GM18858 (cell line): ENCODE measurements at regions not wholly inside any gene's neighbourhood (a gene's known extent, or its start where the extent isn't known, plus 50 kb on each side); places are given as distances from the start of the nearest gene placed in this dataset.
A peak's percentile ranks its signal among the peaks of the same experiment; 100 is the strongest.
"Not testable (repeated sequence)": the region's sequence is repeated elsewhere in the genome, so short reads cannot be mapped to it uniquely, and the experiment has no call there.

ENCODE experiments used
- ATAC-seq: cut with Tn5 transposase; IDR thresholded peaks from one replicate; pipeline ENCODE4 v1.9.1; 2021; ENCODE audit not compliant: unreplicated experiment

DNA sequence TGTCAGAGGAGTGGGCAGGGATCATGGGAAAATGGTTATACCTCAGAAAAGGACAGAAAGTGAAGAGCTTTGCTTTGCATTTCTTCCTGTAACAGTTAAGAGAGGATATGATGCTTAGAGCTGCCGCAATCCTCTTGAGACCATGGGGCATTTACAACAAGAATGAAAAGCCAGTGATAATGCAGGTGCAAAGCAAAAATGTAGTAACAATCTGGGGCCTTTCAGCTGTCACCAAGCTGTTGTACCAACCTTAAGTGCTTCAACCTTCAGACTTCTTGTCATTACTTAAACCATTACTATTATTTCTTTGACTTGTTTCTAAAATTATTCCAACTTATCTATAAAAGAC, 1337.6 kb downstream of the RPIA start:
- ATAC-seq = not testable (repeated sequence)

DNA sequence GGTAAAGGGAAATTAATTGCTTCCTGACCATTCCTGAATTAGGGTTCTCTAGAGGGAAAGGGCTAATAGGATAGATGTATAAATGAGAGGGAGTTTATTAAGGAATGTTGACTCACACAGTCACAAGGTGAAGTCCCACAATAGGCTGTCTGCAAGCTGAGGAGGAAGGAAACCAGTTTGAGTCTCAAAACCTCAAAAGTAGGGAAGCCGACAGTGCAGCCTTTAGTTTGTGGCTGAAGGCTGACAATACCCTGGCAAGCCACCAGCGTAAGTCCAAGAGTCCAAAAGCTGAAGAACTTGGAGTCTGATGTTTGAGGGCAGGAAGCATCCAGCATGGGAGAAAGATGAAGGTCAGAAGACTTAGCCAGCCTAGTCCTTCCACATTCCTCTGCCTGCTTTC, 1340.8 kb downstream of the RPIA start:
- ATAC-seq = not testable (repeated sequence)

DNA sequence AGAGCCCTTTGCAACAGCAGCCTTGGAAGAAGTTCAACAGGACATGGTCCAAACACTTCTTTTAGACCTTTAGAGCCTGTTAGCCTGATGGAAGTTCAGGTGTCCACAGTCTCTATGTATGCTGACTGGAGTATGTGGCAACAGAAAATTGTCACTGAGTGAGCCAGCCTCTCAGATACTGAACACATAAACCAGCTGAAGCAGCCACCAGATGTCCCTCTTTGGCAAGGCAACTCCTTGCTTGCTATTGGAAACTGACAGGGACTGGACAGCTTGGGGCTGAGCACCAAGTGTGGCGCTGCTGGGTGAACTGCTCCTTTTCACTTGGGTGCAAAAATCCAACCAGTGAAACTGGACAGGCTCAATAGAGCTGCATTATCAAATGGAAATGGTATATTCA, 1344.9 kb downstream of the RPIA start:
- not testable (repeated sequence) for ATAC-seq

DNA sequence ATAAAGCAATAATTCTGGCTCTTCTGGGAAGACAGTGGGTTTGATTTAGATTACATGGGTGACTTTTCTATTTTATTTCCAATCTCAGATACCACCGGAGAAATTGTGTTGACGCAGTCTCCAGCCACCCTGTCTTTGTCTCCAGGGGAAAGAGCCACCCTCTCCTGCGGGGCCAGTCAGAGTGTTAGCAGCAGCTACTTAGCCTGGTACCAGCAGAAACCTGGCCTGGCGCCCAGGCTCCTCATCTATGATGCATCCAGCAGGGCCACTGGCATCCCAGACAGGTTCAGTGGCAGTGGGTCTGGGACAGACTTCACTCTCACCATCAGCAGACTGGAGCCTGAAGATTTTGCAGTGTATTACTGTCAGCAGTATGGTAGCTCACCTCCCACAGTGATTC, 1347.6 kb downstream of the RPIA start:
- not testable (repeated sequence) for ATAC-seq

DNA sequence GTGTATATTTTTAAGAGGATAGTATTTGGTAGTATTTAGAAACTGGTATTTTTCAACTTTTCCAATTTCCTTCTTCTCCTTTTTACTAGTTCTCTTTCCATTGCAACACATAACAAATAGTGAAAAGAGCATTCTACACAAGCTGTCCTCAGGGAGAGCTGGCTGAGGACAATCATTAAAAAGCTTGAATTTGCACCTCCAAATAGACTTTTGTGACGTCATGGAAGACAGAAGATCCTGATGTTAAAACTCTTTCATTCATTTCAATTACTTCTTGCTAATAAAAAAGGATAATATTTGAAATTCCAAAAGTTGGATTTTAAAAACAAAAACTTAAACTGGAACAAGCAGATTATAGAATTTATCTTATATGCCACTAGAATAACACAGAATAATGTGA, 1356.3 kb downstream of the RPIA start:
- not testable (repeated sequence) for ATAC-seq

DNA sequence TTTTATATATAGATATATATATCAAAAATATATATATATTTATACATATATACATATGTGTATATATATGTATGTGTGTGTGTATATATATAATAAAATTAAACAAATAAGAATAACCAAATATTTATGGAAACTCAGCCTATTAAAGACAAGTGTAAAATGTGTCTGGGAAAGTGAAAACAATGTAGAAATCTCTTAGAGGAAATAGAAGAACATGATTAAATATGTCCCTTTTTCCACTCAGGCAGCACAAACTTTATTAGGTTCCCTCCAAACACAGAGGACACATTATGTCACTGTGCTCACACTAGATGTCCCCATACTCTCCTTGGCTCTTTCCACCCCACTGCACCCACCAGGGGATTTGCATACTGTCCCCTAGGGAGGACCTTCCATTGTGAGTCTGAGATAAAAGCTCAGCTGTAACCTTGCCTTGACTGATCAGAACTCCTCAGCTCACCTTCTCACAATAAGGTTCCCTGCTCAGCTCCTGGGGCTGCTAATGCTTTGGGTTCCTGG, 1360.7 kb downstream of the RPIA start:
- ATAC-seq = peak; percentile 51

DNA sequence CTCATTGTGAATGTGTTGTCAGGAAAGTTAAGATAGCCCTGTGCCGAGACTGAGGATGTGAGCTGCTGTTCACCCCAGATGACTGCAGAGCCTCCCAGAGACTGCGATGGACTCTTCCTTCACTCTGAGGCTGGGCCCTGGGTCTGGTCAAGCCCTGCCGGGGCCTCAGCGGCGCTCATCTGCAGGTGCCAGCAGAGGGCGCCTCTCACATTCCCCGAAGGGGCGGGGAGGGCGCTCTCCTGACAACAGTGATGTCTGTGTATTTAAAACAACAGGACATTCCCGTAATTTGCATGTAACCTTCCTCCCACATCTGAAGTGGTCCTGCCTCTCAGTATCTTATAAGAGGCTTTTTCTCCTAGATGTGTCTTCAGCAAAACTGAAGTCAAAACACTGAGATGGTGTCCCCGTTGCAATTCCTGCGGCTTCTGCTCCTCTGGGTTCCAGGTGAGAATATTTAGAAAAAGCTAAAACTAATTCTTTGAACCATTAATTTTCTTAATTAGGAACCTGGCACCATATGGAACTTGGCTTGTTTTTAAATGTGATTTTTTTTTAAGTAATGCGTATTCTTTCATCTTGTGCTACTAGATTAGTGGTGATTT, 1377.9 kb downstream of the RPIA start:
- peak; percentile 70 for ATAC-seq

DNA sequence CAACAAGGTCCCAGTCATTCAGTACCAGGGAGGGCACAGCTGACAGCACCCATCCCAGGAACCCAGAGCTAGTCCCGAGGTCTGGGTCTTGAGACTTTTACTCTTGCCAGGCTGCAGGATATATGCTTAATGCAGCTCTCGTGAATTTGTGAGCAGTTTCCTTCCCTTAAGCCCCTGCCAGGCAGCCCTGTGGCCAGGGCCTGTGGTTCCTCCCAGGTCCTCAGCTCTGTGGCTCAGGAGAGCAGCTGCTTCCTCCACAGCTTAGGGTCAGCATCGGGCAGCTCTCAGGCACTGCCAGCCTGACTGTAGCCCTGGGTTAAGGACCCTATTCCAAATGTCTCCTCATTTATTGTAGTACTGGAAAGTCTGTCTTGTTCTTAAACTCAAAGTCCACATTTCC, 1384.8 kb downstream of the RPIA start:
- ATAC-seq = no peak

DNA sequence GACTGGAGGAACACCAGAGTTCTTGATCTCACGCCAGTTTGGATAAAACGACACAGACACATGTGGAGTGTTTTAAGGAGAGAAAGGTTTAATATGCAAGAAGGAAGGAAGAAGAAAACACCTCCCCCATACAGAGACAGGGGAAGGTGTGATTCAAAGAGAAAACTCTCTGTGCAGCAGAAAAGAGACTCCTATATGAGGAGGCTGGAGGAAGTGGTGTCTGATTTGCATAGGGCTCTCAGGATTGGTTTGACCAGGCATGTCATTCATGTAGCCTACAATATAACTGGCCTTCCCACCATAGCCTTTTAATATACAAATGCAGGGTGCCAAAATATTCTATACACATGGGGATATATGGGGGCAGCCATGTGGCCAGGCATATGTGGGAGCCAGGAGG, 1386.5 kb downstream of the RPIA start:
- no peak for ATAC-seq

DNA sequence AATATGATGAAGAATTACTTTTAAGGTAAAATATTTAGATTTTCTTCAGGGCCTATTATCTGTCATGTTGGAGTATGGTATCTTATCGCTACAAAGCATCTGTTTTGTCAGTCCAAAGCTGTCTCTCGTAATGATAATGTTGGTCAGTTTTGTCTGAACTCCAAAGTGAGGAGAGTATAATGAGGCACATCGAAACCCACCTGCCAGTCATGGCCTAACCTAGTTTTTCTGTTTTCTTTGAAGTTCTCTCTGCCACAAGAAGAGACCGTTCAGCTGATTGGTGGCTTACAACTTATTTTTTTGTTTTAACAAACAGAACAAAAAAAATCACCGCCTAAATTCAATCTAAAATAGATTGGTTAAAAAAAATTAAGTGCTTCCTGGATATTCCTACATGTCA, 1387.9 kb downstream of the RPIA start:
- no peak for ATAC-seq

DNA sequence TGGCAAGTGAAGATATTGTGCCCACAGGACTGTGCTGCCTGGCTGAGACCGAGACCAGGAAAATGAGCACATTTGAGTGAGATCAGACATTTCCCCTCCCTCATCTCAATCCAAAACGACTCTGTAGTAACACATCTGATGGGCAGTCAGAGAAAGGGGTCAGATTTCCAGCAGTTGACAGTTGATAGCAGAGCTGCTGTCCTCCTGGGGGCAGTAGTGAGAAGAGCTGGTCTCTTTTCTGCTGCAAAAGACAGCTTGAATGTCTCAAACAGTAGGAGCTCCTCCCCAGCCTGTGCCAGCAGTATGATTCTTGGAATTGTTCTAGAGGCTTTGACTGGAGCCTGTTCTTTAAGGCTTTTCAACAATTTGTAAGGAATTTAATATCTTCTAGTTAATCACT, 1396.3 kb downstream of the RPIA start:
- not testable (repeated sequence) for ATAC-seq

DNA sequence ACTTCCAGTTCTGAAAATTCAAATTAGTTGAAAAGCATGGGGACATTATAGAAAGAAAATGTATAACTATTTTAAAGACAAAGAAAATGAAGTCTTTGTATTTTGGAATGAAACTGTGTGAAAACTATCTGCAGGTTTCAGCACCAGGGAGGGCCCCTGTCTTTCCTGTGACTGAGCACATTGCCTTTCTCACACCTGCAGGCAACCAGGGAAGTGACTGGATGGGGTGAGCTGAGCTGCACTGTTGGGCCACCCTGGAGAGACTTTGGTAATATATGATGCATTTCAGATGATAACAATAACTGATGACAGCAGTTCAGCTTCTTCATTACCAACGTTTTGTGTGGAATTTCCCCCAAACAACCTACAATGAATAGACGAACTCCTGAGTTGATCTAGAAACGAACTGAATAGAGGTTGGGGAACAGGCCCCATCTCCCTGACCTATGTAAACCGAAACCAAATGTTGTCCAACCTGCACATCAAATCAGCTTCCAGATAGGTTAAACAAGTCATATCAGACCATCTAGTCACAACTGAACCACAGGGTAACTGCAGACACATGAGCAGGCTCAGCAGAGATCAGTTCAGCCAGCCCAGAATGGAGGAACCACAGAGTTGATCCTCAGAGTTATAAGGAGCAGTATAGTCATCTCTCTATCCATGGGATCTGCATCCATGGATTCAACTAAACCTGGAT, 1402.2 kb downstream of the RPIA start:
- ATAC-seq = peak; percentile 66

DNA sequence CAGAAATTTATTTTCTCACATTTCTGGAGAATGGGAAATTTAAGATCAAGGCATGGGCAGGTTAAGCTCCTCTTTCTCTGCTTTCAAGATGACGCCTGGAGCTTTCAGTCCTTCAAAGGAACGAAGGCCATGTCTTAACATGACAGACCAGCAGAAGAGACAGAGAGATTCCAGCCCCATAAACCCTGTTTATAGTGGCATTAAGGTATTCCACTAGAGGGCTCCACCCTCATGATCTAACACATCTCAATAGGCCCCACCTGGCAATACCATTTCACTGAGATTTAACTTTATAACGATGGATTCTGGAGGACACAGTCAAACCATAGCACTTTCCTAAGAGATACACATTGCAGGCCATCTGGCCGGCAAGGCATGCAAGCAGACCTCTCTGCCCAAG, 1406.1 kb downstream of the RPIA start:
- not testable (repeated sequence) for ATAC-seq

DNA sequence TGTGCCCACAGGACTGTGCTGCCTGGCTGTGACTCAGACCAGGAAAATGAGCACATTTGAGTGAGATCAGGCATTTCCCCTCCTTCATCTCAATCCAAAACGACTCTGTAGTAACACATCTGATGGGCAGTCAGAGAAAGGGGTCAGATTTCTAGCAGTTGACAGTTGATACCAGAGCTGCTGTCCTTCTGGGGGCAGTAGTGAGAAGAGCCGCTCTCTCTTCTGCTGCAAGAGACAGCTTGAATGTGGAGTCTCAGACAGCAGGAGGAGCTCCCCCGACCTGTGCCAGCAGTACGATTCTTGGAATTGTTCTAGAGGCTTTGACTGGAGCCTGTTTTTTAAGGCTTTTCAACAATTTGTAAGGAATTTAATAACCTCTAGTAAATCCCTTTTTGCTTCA, 1413.7 kb downstream of the RPIA start:
- not testable (repeated sequence) for ATAC-seq

DNA sequence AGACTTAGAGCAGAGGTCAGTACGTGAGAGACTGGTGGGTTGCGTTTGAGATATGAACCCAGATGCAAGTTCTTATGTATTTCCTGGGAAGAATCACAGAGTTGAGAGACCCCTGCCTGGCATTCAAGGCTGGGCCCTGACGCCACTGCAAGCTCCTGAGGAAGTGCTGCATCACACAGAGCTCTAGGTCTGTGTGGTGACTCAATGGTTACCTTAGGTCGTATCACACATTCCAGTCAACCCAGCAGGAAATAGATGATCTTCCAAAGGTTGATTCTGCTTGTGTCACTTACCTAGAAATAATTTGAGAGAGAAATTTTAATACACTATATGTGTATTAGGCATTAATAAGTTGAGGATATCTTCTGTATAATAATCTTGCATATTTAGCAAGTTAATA, 1431.9 kb downstream of the RPIA start:
- not testable (repeated sequence) for ATAC-seq

DNA sequence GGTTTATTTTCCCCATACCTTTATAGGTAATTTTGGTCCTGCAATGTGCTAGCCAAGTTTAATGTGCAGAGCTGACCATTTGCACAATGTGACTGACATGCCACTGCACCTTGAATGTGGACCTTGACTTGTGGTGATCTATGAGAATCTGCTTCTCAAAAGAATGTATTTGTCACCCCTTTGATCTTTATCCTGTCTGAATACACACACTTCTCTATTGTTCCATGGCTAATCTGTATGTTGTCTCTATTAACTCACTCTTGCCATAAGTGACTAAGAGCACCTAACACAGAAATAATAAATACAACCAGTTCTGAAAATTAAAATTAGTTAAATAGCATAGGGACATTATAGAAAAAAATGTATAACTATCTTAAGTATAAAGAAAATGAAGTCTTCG, 1447.6 kb downstream of the RPIA start:
- ATAC-seq = not testable (repeated sequence)

DNA sequence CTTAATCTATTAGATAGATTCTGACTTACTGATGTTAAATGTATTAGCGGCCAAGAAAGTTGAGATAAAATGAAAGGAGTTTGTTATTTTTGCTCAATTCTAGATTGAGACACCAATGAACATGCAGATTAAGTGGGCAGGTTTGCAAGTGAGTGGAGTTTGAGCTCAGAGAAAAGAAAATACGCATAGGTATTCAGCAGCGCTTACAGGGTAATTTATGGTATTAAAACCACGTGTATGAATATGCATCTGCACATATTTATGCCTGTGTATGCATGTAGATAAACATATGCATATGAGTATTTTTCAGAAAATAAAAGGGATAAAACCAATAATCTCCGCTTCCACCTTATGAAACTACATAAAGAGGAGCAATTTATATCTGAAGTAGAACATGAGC, 1450.1 kb downstream of the RPIA start:
- not testable (repeated sequence) for ATAC-seq

DNA sequence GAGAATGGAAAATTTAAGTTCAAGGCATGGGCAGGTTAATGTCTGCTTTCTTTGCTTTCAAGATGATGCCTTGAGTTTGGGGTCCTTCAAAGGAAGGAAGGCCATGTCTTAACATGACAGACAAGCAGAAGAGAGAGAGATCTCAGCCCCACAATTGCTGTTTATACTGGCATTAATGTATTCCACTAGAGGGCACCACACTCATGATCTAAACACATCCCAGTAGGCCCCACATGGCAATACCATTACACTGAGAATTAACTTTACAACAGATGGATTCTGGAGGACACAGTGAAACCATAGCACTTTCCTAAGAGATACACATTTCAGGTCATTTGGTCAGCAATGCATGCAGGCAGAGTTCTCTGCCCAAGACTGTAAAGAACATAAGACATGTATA, 1460.3 kb downstream of the RPIA start:
- ATAC-seq = peak; percentile 82

DNA sequence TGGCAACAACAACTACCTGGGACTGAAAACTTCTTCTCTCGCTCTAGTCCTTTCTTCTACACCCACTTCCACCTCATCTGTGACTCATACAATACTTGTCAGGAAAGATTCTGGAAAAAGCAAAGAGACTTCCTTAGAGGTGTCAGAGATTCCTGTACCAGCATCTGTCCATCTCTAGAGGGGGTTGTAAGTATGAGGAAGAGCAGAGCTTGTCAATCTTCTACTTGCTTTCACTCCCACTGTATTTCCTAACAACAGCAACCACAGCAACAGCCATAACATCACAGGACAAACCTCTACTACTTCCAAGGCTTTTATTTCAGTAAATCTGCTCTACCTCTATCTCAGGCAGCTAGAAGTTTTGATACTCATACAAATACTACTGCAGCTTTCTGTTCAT, 1479.5 kb downstream of the RPIA start:
- not testable (repeated sequence) for ATAC-seq

DNA sequence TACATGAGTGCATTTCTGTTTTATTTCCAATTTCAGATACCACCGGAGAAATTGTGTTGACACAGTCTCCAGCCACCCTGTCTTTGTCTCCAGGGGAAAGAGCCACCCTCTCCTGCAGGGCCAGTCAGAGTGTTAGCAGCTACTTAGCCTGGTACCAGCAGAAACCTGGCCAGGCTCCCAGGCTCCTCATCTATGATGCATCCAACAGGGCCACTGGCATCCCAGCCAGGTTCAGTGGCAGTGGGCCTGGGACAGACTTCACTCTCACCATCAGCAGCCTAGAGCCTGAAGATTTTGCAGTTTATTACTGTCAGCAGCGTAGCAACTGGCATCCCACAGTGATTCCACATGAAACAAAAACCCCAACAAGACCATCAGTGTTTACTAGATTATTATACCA, 1481.6 kb downstream of the RPIA start:
- not testable (repeated sequence) for ATAC-seq

DNA sequence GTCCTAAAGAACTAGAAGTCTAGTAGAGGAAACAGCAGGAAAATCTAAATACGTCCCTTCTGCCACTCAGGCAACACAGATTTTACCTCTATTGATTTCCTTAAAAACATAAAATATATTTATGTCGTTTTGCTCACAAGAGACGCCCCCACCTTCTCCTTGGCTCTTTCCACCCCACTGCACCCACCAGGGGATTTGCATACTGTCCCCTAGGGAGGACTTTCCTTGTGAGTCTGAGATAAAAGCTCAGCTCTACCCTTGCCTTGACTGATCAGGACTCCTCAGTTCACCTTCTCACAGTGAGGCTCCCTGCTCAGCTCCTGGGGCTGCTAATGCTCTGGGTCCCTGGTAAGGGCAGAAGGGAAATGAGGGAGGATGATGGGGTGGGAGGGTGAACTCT, 1488.1 kb downstream of the RPIA start:
- ATAC-seq = not testable (repeated sequence)

DNA sequence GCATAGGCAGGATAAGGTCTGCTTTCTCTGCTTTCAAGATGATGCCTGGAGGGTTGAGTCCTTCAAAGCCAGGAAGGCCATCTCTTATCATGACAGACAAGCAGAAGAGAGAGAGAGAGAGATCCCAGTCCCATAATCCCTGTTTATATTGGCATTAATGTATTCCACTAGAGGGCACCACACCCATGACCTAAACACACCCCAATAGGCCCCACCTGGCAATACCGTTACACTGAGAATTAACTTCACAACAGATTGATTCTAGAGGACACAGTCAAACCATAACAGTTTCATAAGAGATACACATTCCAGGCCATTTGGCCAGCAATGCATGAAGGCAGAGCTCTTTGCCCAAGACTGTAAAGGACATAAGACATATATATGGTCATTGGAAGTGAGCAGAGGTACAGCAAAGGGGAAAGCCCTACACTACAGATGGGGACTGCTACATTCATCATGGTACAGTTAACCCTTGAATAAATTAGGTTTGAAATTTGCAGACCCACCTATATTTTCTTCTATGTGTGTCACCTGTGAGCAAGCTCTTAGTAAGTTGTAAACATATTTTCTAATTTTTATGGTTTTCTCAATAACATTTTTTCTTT, 1516.1 kb downstream of the RPIA start:
- peak; percentile 90 for ATAC-seq
